Brain microvascular endothelial cell (primary cell): ENCODE measurements at regions not wholly inside any gene's neighbourhood (a gene's known extent, or its start where the extent isn't known, plus 50 kb on each side); places are given as distances from the start of the nearest gene placed in this dataset.
A peak's percentile ranks its signal among the peaks of the same experiment; 100 is the strongest.

Experiments used
- DNase-seq: peaks from one replicate; pipeline ENCODE4 v3.0.0-alpha.2; 2020
- H3K27ac ChIP-seq: fragments of 250-450 bp; sonication (Bioruptor Pico); 2 replicates; pipeline ENCODE4 v1.5.1; 2020; ENCODE audit warnings: mild to moderate bottlenecking, moderate library complexity
- H3K27me3 ChIP-seq: fragments of 250-450 bp; sonication (Bioruptor Pico); replicated peaks from 2 replicates; pipeline ENCODE4 v1.5.1; 2020; ENCODE audit warnings: mild to moderate bottlenecking
- H3K36me3 ChIP-seq: fragments of 250-450 bp; sonication (Bioruptor Pico); replicated peaks from 2 replicates; pipeline ENCODE4 v1.5.1; 2020; ENCODE audit warnings: mild to moderate bottlenecking
- H3K4me3 ChIP-seq: 2 replicates; pipeline ENCODE4 v1.5.1; 2011; ENCODE audit warnings: low read depth, mild to moderate bottlenecking, control low read depth, low read length, moderate library complexity
- in situ Hi-C: cut with HindIII; loops from 2 replicates; pipeline ENCODE4 v1.10.0; 2017; ENCODE audit warnings: low sequenced_read_pairs, low pct_ligation_motif_present
- TF ChIP-seq, protein P1 (sequence below): IDR thresholded peaks from 2 replicates; pipeline ENCODE4 v1.5.1; 2011; ENCODE audit warnings: low read depth, mild to moderate bottlenecking, moderate library complexity, low read length, control low read depth, inconsistent platforms; ENCODE audit errors: missing control alignments

DNA sequence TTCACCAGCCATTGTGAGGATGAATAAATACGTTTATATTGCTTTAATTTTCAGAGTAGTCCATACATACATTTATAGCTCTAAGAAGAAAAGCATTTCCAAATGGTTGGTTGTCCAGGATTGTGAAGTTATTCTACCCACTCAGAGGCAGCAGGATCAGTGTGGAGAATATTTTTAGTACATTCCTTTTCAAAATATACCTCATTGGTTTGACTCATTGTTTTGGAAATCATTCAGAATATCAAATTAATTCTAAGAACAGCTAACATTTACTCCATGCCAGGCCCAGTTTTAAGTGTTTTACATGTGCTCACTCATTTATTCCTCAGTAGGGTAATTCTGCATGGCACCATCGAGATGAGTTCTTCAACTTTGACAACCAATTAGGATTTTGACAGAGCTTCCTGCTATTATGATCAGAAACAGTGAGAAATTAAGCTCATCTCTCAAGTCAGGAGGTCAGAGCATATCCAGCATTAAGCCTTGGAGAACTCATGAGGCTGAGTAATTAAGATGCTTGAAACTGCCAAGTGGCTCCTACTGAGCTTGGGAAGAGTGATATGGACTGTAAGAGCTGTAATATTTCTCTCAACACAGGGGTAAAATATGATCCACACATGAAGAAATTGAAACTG is 153.3 kb upstream of the CLEC14A start:
- Histone ChIP-seq H3K27ac (no peak overlapping the region), H3K27me3 (no peaks in the 10 kb centered on the region), H3K4me3 (no peak overlapping the region), H3K36me3 (no peaks in the 10 kb centered on the region)
- DNase-seq, result no peak
- TF ChIP-seq, protein P1, sequence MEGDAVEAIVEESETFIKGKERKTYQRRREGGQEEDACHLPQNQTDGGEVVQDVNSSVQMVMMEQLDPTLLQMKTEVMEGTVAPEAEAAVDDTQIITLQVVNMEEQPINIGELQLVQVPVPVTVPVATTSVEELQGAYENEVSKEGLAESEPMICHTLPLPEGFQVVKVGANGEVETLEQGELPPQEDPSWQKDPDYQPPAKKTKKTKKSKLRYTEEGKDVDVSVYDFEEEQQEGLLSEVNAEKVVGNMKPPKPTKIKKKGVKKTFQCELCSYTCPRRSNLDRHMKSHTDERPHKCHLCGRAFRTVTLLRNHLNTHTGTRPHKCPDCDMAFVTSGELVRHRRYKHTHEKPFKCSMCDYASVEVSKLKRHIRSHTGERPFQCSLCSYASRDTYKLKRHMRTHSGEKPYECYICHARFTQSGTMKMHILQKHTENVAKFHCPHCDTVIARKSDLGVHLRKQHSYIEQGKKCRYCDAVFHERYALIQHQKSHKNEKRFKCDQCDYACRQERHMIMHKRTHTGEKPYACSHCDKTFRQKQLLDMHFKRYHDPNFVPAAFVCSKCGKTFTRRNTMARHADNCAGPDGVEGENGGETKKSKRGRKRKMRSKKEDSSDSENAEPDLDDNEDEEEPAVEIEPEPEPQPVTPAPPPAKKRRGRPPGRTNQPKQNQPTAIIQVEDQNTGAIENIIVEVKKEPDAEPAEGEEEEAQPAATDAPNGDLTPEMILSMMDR, result no peak
- in situ Hi-C loops, result no loop called here

DNA sequence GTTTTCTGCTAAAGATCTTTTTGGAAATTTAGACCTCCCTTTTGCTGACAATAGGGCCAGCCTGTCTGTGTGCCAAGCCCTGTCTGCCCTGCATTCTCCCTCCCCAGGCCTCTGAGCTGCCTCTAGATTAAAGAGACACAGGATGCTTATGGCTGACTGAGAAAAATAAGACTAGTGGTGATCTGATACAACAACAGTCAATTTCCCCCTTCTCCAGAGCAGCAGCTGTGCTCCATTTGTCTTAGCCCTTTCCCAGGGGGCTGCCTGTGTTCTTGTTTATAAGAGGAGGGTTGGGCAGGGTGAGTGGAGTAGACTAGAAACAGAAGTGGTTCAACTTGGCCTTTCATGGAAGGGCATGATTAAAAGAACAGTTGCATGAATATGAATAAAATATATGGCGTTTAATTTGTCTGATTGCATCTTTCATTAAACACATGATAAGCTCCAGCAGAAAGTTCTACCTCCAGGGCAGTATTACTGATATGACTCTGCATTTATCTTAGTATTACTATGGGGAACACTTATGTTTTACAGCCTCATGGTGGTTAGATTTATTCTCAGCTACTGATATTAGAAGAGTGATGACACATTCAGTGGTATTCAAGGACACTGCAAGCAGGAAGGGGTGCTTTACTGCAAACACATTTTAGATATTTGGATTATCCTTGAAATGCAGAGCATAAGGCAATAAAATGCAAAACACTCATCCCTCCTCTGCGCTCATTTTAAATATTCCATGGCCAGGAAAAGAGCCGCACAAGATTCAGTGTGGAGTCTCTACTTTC is 150.2 kb upstream of the CLEC14A start:
- Histone ChIP-seq H3K36me3 (no peaks in the 10 kb centered on the region), H3K27ac (peak overlapping the region; percentile 49), H3K4me3 (no peak overlapping the region), H3K27me3 (no peaks in the 10 kb centered on the region)
- in situ Hi-C loops, result no loop called here
- TF ChIP-seq, protein P1, result no peak
- DNase-seq, result peak; percentile 1

DNA sequence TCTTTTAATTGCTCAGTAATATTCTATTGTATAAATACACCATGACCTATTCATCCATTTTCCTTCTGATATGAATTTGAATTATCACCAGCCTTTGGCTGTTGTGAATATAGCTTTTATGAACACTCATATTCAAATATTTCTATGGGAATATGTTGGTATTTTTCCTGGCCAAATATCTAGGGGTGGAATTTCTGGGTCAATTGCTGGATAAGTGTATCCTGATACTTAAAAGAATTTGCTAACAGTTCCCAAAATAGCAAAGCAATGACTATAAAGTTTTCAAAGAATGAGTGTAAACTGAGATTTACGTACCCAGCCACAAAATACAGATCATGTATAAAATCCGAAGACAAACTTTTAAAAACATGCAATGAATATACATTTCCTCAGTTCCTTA is 148.7 kb upstream of the CLEC14A start:
- in situ Hi-C loops, result no loop called here
- no peak for DNase-seq
- Histone ChIP-seq H3K4me3 (no peak overlapping the region), H3K36me3 (no peaks in the 10 kb centered on the region), H3K27me3 (no peaks in the 10 kb centered on the region), H3K27ac (peak overlapping the region; percentile 53)
- TF ChIP-seq, protein P1, result no peak

DNA sequence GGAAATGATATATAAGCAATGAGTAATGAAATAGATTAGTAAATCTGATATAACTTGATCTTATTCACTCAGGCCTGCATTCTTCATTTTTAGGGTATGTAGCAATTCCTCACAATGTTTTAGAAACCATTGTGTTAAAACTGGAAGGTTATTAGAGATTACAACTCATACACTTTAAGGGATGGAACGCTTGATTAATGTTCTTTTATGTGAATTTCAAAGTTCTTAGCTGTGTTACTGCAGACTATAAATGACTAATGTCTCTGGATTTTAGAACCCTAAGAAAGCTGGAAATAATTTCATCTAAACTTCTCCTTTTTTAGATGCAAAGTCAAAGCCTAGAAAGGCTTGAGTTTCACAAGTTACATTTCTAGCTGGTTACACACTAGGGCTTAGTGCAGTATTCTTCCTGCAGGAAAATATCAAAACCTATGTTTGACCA is 148.2 kb upstream of the CLEC14A start:
- H3K36me3 ChIP-seq, result no peaks in the 10 kb centered on the region
- in situ Hi-C loops, result no loop called here
- TF ChIP-seq, protein P1, result no peak

DNA sequence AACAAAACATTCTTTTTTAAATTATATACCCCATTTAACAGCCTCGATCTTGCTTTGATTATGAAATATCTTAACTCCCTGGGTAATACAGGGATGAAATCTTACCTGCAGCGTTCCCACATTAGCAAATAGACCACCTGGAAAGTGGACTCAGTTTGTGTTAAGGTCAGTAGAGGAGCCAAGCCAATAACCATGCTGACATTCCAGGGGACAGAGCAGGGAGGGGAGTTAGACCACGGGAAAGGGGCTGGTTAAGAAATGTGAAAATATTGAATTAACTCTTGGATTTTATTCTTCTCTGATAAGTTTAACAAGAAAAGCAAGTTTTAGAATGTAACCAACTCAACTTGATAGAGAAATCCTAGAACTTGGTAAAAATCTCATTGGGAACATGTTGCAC is 144.9 kb upstream of the CLEC14A start:
- Histone ChIP-seq H3K36me3 (no peaks in the 10 kb centered on the region), H3K27ac (no peak overlapping the region), H3K4me3 (no peak overlapping the region), H3K27me3 (no peaks in the 10 kb centered on the region)
- in situ Hi-C loops, result no loop called here
- TF ChIP-seq, protein P1, result no peak
- no peak for DNase-seq

More for the DNA sequence above, 148.2 kb upstream of the CLEC14A start:
- no peak for DNase-seq
- H3K27me3 ChIP-seq, result no peaks in the 10 kb centered on the region
- H3K27ac ChIP-seq, result peak overlapping the region; percentile 53
- no peak overlapping the region for H3K4me3 ChIP-seq
